ENCODE measurements at regions not wholly inside any gene's neighbourhood (a gene's known extent, or its start where the extent isn't known, plus 50 kb on each side); places are given as distances from the start of the nearest gene placed in this dataset.

- TF ChIP-seq REST (IDR thresholded peaks at IDR 0.05; ENCODE audit: unreplicated experiment) (no peak), CTCF (conservative IDR thresholded peaks at IDR 0.05; ENCODE audit: low read depth in 2 of 2) (no peak)
These were observed 50.3 kb upstream of the CD44 start (continued) for GRCh38 chr11:35088676-35089075.

Measured in GM23338 (cell line).